ENCODE measurements at regions not wholly inside any gene's neighbourhood (a gene's known extent, or its start where the extent isn't known, plus 50 kb on each side); places are given as distances from the start of the nearest gene placed in this dataset.
A peak's percentile ranks its signal among the peaks of the same experiment; 100 is the strongest.

DNA sequence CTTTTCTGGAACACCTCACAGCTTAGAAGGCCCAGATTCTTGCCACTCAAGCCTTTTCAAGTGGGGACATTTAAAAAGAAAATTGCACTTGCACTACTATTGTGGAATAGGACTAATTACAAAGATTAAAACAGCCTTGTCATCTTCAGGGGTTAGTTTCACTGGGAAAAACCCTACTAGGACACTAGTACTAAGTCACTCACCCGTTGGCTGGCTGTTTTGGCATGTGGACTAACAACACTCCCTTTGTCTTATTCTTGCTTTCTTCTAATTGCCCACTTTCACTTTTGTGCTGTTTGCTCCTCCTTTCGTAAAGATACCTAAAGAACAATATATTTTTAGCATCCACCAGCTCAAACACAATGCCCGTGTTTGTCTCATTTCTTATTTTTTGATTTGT is 200.9 kb upstream of the MID1 start:
- DNase-seq: no peak

DNA sequence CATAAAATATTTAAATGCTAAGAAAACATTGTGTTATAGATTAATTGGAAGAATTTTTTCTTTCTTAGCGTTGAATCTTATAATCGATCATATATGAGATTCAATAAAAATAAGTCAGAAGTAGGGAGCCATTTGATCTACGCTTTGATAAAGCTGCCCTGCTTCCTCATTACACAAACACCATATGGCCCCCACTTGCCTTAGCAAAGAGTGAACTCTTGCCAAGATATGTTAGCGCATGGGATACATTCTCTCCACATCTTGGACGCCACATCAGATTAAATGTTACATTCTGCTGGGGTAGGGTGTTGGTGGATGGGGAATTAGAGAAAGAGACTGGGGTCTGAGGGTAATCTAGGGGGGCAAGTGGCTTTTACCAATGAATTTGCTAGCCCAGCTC is 207.7 kb upstream of the MID1 start:
- DNase-seq: no peak

GRCh38 chrX:10828640-10829039 is 208.3 kb upstream of the MID1 start:
- no peak for DNase-seq

GRCh38 chrX:10831716-10832502 is 211.5 kb upstream of the MID1 start:
- no peak for DNase-seq

GRCh38 chrX:10833299-10834169 is 213.1 kb upstream of the MID1 start:
- no peak for DNase-seq

DNA sequence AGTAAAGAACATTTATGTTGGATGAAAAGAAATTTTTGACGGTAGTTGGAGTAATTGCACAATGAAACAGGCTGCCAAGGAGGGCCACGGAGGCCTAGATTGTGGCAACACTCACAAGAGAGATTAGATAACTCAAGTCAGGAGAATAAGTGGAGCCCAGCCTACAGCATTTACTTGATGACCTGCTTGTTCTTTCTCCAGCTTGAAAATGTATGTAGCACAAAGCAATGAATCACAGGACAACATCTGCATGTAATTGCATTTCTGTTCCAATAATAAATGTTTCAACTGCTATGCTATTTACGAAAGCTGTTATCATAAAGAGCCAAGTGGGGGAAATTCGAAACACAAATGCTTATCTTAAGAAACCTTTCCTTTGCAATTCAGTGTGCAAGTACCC is 221.2 kb upstream of the MID1 start:
- DNase-seq: peak; percentile 52

- no peak for DNase-seq
These were observed 222.3 kb upstream of the MID1 start for GRCh38 chrX:10842646-10843045.

DNA sequence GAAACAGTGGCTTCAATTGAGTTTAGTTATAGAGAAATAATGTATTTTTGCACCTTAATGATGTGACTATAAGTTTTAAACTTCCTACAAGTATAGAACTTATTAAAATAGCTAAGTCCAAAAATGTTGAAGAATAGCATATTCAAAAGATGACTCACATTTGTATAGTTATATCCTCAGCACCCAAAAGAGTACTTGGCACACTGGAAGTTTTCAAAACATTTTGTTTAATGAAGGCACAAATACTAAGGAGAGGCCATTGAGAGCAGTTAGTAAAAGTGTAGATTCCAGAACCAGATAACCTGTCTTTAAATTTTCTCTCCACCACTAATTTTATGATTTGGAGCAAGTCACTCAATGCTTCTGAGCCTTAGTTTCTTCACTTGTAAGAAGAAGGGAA is 226.9 kb upstream of the MID1 start:
- no peak for DNase-seq

DNA sequence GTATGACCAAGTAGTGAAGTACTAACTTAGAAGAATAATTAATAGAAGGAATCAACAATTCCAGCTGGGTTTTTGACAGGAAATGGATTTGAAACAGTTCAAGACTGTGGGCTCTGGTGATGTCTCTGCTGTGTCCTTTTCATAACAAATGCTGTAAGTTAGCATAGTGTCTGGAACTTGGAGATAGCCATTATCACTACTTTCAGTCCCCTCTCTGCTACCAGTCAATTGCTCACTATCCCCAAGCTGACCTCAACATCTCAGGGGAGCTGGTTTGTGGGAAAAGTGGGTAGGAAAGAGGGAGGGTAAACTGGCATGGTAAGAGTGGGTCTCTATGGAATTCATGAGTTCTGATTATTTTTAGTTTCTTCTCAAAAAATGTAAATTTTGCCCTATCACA is 231.4 kb upstream of the MID1 start:
- peak; percentile 31 for DNase-seq

DNA sequence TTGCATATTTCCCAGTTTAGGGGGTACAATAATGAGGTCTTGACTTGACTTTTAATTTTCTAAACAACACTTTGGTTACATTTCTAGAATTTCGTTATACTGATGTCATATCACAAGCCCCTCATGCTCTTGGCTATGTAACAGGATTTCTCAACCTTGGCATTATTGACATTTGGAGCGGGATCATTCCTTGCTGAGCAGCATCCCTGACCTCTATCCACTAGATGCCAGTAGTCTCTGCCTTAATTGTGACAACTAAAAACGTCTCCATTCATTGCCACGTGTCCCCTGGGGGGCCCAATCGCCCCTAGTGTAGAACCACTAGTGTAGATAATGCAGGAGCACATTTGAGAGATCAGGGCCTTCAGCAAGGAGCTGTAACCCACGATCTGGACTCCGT is 234.2 kb upstream of the MID1 start:
- DNase-seq: no peak

- DNase-seq: no peak
These were observed 235.5 kb upstream of the MID1 start for GRCh38 chrX:10855845-10856244.

- no peak for DNase-seq
These were observed 236.4 kb upstream of the MID1 start for GRCh38 chrX:10856797-10857196.

DNA sequence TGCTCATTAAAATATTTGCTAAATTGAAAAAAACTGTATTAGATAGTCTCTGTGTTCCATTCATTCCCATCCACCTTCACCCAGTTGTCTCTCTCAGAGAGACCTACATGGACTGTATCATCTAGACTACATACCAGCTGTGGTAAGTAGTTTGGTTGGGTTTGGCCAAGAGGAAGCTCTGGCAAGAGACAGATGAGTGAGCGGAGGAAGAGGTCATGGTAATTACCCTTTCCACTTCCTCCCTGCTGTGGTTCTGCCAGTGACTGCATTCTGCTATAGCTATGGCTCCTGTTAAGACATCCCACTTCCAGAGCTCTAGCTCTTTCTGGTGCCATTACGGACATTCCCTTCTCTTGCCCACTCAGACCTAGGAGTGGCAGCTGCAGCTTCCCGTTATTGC is 239.0 kb upstream of the MID1 start:
- DNase-seq: no peak

- no peak for DNase-seq
These were observed 235.1 kb upstream of the HCCS start for GRCh38 chrX:10875995-10876394.

- DNase-seq: no peak
These were observed 228.6 kb upstream of the HCCS start for GRCh38 chrX:10882484-10882883.

DNA sequence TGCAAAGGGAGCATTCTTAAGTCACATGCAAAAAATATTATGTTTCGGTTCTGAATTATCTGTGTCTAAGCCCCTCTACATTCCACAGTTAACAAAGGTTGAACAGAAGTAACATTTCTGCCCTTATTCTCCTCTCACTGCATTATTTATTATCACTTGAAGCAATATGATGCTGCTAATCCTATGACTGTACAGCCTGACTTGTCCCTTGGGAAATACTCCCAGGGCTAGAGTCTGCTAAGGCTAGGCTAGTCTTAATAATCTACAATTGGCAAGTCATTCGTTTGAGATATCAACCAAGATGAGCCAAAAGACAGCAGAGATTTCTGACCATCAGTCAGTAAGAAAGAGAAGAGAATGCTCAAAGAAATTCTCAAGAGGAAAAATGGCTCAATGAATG is 226.9 kb upstream of the HCCS start:
- DNase-seq: no peak

- DNase-seq: no peak
These were observed 218.4 kb upstream of the HCCS start for GRCh38 chrX:10892621-10893225.

DNA sequence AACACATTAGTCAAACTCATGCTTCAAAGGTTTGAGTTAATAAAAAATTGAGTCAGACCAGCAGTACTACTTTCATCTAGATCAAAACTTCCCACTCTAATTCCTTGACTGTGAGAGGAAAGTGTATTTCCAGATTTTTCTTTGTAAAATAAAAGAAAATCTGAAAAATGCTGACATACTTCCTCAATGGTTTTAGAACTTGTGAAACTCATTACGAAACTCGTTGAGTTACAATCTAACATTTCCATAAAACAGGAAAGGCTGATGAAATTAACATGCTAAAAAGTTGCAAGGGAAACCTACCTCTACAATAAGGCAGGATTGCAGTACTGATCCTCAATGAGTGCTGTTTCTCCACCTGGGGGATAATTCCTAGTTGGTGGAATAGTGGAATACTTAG is 217.8 kb upstream of the HCCS start:
- no peak for DNase-seq

DNA sequence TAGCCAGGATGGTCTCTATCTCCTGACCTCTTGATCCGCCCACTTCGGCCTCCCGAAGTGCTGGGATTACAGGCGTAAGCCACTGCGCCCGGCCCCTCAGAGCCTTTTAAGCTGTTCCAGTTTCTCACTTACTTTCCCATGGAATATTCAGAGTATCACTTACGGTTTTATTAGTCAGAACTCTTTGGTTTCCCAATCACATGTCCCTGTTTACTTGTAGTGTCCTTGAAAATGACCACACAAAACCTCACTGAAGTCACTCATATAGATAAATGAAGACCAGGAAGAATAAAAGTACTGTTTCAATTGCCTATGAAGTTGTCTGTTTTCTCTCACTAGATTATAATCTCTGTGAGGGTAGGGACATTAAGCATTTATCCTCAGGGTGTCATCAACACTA is 217.2 kb upstream of the HCCS start:
- DNase-seq: no peak

- DNase-seq: no peak
These were observed 213.4 kb upstream of the HCCS start for GRCh38 chrX:10897768-10898167.

- DNase-seq: no peak
These were observed 210.4 kb upstream of the HCCS start for GRCh38 chrX:10900585-10901289.

GRCh38 chrX:10901290-10901633 is 209.9 kb upstream of the HCCS start:
- no peak for DNase-seq

- DNase-seq: no peak
These were observed 209.1 kb upstream of the HCCS start for GRCh38 chrX:10902001-10902400.

Measured in hematopoietic multipotent progenitor cell treated with erythropoietin and hydrocortisone succinate and interleukin-3 and kit ligand, for 8 days (in vitro differentiated cells).